ENCODE measurements at regions not wholly inside any gene's neighbourhood (a gene's known extent, or its start where the extent isn't known, plus 50 kb on each side); places are given as distances from the start of the nearest gene placed in this dataset.

DNA sequence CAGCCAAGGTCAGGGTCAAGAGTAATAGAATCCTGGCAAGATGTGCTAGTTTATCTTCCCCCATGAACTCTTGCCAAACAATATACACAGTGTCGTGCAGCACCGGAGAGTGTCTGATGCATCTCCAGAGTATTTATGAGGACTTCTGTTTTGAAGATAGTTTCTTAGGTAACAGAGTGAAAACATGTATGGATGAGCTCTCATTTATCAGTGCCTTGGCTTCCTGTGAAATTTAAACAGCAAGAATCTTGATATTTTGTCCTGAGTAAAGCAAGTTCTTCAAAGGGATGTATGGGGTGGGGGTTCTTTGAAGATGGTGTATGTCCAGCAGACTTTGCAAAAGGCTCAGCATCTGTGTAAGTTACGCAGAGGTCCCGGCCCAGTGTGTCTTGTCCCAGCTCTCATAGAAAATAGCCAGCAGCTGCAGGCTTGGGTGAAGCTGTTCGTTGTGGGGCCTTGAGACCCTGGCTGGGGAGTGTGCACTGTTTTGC is 361.0 kb upstream of the NT5C1B start:
- TF ChIP-seq, protein P1, sequence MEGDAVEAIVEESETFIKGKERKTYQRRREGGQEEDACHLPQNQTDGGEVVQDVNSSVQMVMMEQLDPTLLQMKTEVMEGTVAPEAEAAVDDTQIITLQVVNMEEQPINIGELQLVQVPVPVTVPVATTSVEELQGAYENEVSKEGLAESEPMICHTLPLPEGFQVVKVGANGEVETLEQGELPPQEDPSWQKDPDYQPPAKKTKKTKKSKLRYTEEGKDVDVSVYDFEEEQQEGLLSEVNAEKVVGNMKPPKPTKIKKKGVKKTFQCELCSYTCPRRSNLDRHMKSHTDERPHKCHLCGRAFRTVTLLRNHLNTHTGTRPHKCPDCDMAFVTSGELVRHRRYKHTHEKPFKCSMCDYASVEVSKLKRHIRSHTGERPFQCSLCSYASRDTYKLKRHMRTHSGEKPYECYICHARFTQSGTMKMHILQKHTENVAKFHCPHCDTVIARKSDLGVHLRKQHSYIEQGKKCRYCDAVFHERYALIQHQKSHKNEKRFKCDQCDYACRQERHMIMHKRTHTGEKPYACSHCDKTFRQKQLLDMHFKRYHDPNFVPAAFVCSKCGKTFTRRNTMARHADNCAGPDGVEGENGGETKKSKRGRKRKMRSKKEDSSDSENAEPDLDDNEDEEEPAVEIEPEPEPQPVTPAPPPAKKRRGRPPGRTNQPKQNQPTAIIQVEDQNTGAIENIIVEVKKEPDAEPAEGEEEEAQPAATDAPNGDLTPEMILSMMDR (IDR thresholded peaks at IDR 0.05) = no peak
- TF ChIP-seq POLR2A (IDR thresholded peaks at IDR 0.05) = no peak
